Left cardiac atrium (tissue), 4 donors: ENCODE measurements at regions not wholly inside any gene's neighbourhood (a gene's known extent, or its start where the extent isn't known, plus 50 kb on each side); places are given as distances from the start of the nearest gene placed in this dataset.
A peak's percentile ranks its signal among the peaks of the same experiment; 100 is the strongest.

Experiments used
- ATAC-seq, 2 donors: fragments of 200-7000 bp; cut with Tn5 transposase; one replicate each; pipeline ENCODE4 v1.9.1; 2020; ENCODE audit warnings: mild to moderate bottlenecking in 2 of 2, moderate library complexity in 2 of 2
- DNase-seq: peaks from one replicate; pipeline ENCODE4 v3.0.0-alpha.2; 2020
- intact Hi-C, 2 donors: fragments of 100-400 bp; cut with DNase I; formaldehyde crosslinking; loops; one replicate each; pipeline versions ENCODE4 v1.14.1 to v1.15.1; 2022 to 2023
- donor health status: DM: no; HTN: yes; CAD: no.
- donor health status: DM: no; HTN: yes; CAD: no; lungs with severe emphysema.
- donor health status: DM: yes; HTN: yes; CAD: no.
- donor health status: Dilated cardiomyopathy.

DNA sequence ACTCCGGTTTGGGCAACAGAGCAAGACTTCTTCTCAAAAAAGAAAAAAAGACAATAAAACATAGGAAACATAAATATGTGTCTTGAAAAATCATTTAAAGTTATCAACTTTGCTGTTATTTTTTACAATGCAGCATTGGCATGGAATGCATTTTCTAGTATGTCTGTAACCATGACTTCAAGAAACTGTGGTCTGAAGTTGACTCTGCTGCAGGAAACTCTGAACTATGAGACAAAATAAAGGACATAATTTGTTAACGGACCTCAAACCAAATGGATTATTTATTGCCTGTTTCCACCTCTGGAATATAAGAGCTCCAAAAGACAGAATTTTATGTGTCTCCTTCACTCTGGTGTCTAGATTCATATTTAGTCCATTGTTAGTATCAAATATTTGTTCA, 79.1 kb downstream of the TRIB2 start:
- ATAC-seq (no peak), DNase-seq (no peak)
- intact Hi-C loops: loop anchor here in 1 of 2 donors (5.0 kb wide), 1 partner anchor 64 kb away; no protein-coding TSS in a partner anchor

DNA sequence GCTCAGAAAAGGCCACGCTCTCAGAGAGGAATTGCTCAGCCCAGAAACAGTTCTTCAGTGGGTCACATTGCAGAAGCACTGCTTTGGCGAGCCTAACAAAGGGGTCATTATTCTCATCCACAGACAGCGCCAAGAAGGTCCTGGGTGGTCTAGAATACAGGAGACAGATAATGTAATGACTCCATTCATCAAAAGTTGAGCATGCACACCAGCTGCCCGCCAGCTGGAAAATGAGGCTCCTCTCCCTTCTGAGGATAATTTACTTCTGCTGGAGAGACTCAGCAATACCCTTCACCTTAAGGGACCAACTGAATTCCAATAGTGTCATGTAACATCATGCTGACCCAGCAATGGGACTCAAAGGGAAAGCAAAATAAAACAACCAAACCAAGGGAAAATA, 79.9 kb downstream of the TRIB2 start:
- DNase-seq (peak; percentile 71), ATAC-seq (peak; percentile 59 to 95)
- intact Hi-C loops: loop anchor here in 1 of 2 donors (5.0 kb wide), 1 partner anchor 64 kb away; no protein-coding TSS in a partner anchor

DNA sequence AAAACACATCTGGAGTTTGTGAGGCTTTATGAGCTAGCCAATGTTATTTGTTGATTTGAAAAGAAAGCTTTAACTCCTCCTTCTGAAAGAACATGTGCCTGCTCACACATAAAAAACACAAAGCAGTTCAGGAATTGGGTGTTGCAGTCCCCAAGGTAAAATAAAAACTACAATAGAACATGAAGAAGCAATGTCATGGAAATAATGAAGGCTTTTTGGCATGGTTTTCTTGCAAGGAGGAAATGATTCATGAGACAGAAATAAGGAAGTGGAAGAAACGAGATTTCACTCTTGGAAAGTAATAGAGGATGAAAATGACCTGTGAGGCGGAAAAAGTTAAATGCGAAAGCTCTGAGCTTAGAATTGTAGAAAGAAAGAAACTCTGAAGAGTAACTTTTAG, 81.1 kb downstream of the TRIB2 start:
- intact Hi-C loops: loop anchor here in 1 of 2 donors (5.0 kb wide), 1 partner anchor 66 kb away; no protein-coding TSS in a partner anchor
- peak; percentile 27 to 55 for ATAC-seq

DNA sequence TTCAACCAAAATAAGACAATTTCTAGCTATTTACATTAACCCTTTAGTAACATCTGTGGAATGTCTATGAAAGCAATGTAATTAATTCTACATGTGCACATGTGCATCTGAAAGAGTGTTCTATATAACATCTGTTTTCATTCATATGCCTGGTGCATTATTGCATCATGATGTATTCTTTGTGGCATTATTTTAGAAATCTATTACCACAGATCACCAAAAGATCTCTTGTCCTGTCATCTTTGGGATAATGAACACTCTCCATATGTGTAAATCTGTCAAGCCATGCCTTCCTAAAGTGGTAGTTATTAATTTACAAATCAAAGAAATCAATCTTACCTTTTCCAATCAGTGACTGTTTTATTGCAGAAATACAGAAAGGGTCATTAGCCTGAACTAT, 86.9 kb downstream of the TRIB2 start:
- ATAC-seq (no peak), DNase-seq (no peak)
- intact Hi-C loops: no loop called here

More for the DNA sequence above, 81.1 kb downstream of the TRIB2 start:
- no peak for DNase-seq

DNA sequence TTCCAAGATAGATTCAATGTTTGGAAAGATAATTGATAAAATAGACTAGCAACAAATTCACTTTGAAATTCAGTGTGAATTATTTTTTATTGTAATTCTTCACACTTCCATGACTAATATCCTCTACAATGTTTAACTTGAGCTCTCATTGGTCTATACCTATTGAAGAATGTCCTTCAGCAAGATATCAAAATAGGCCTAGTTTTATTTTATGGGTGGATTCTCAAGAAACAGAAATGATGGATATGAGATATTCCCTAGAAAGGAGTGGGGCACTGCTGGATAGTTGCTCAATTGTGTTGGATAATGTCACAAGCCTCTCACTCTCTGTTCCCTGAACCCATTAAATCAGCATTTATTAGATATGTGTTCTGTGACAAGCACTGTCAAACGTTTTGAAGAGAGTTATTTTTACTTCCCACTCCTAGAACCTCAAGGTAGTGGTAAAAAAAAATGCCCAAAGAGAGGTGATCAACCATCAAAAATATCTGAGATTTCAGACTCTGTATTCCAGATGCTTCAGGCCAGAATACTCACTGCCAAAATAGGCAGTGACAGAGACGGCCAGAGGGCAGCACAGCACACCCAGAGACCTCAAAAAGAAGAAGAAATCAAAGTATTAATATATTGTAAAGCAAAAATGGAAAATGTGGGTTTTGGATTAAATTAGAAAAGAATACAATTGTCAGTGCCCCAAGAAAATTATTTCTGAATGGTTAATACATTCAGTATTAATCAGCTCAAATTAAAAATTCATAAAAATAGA, 87.5 kb downstream of the TRIB2 start:
- intact Hi-C loops: no loop called here
- DNase-seq (no peak), ATAC-seq (no peak)

DNA sequence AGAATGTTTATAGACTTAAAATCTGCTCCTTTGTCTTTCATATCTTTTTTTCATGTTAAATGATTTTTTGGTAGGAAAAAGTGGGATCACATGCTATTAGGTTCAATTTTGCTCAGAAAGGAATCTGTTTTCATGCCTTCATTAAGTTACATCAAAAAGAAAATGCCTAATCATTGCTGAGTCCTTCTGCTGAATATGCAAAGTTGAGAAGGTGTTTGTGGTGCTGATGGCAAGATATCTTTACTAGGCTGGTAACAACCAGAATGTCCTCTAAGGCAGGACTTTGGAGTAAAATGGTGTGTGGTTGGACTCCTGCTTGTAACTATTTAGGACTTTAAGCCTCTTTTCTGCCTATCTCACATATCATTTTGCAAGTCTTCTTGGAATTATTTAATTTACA, 88.3 kb downstream of the TRIB2 start:
- intact Hi-C loops: loop anchor here in 1 of 2 donors (5.0 kb wide), 1 partner anchor 112 kb away; no protein-coding TSS in a partner anchor

DNA sequence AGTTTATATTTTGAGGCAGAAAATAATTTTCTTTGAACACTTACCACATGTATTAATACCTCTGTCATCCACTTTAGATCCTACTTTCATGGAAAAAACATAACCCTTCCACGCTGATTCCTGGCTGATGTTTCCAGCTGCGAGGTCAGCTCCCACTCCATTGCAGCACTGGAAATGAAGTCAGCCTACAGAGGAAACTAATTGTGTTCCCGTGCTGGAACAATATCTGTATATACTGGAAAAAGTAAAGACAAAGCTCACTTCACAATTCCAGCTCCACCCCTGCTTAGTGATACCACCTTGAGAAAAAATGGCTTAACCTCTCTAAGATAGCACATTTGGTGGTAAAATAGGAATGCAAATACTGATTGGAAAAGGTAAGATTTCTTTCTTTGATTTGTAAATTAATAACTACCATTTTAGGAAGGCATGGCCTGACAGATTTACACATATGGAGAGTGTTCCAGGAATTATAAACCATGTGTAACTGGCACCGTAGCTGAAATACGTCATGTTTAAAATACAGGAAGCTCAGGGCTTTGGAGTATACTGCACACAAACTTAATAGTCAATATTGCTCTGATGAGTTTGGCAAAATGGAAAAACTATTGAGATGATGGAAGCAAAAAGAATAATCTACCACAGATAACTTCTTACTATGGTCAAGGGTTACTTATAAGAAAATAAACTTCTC, 90.0 kb downstream of the TRIB2 start:
- intact Hi-C loops: loop anchor here in 1 of 2 donors (5.0 kb wide), 1 partner anchor 111 kb away; no protein-coding TSS in a partner anchor
- DNase-seq (no peak), ATAC-seq (no peak)

More for the DNA sequence above, 88.3 kb downstream of the TRIB2 start:
- DNase-seq: no peak
- ATAC-seq: no peak

DNA sequence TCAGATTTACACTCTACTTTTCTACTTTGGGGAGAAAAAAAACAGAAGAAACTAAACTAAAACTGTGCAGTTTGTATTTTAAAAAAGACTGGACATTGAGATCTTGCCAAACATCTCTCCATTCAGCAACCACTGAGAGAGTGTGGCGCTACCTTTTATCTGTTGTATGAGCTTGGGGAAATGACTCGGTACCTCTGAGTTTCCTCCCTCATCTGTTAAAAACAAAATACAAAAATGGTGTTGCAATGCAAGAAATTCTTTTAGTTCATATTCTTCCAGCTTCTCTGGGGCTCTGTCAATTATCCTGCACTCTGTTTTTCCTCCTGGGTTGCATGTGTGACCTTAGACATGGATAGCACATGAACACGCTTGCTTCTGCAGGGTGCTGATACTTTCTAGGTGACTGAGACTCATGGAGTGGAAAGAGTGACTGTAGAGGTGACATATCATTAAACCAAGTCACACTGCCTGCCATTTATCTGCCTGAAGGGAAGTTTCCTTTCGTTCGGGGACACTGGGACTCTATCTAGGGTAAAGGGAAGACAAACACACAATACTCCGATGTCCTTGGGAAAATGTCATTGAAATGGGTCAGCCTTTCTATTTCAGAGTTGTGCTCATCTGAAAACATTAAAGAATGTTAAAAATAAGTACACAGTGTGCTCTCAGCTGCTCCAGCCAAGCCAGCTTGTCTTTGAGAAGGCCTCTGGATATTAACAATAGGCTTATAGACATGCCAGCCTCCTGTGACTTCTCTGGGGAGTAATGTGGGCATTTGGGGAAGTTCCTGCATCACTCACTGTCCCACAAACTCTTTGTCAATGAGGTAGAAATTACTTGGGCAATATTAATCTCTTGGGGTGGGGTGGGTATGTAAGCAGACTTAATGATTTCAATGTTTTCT, 91.4 kb downstream of the TRIB2 start:
- ATAC-seq (peak; percentile 67 to 73), DNase-seq (peak; percentile 38)
- intact Hi-C loops: loop anchor here in 1 of 2 donors (5.0 kb wide), 1 partner anchor 109 kb away; no protein-coding TSS in a partner anchor

DNA sequence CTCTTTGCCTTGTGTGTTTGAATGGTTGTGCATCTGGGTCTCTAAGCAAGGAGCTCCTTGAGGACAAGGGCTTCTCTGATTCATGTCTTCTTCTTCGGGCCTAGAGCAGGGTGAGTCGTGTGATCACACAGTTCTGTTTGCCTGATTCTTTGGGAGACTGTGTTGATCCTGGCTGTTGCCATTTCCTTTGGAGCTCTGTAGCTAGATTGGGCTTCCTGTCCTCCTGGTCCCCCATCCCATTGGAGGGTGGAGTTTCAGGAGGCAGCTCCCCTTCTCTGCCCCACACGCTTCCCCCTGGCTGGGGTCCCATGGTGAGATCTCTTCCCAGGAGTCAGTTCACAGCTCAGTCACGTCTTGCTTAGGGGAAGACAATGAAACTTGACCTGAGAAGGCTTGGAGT, 92.8 kb downstream of the TRIB2 start:
- intact Hi-C loops: loop anchor here in 1 of 2 donors (5.0 kb wide), 1 partner anchor 108 kb away; no protein-coding TSS in a partner anchor
- DNase-seq: peak; percentile 80
- peak; percentile 65 to 69 for ATAC-seq

DNA sequence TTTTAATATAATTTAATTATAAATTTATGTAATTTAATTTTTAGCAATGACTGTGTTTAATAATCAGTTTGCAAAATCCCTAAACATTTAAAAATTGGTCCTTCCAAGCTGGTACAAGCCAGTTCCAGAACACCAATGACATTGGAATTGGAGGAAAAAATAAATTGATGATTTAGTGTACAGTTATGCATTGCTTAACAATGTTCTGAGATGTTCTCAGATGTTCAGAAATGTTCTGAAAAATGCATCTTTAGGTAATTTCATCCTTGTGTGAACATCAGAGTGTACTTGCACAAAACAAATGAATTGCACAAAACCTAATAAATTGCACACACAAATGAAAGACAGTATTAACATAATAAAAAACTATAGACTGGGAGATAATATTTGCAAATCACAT, 95.2 kb downstream of the TRIB2 start:
- DNase-seq: no peak

DNA sequence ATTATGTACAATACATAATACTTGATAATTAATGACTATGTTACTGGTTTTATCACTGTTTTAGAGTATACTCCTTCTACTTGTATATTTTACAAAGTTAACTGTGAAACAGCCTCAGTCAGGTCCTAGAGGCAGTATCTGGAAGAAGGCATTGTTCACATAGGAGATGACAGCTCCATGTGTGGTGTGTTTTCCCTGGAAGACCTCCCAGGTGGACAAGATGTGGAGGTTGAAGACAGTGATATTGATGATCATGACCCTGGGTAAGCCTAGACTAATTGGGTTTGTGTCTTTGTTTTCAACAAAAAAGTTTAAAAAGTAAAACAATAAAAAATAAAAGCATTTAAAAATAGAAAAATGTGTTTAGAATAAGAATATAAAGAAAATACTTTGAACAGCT, 96.4 kb downstream of the TRIB2 start:
- intact Hi-C loops: no loop called here
- ATAC-seq: no peak
- no peak for DNase-seq

More for the DNA sequence above, 95.2 kb downstream of the TRIB2 start:
- no peak for ATAC-seq
- intact Hi-C loops: no loop called here

DNA sequence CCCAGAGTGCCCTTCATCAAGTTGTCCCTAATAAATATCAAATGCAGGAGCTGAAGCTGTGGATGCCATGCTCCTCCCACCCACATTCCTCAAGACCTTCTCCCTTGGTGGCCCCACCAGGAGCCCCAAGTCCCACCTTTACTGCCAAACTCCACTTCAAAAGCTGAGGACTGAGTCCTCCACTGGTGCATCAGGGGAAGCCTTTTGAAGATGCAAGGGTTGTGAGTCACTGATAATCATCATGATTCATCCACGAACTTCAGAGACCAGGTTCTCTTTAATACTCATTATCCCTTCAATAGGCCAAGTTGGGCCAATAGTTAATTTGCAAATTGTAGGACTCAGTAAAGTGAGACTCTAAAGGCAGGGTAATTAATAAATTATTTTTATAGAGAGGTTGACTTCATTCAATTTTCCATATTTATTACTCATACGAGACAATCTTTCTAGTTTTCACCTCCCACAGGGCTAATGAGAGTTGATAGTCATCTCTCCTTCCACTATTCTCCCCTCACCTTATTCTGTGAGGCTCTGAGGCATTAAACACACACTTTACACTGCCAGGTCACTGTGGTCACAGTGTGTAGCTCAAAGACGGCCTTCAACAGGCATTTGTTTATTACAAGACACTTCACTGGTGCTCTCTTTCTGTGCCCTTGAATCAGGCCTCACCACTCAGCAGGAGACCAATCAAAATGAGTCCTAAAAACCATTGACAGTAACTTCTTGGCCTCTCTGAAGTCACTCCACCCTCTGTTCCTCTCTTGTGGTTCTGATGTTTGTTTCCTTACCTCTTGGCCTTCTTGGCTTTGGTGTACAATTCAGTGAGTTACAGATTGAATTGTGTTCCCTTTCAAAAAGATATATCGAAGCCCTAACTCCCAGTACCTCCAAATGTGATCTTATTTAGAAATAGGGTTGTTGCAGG, 99.9 kb downstream of the TRIB2 start:
- intact Hi-C loops: no loop called here
- DNase-seq (no peak), ATAC-seq (no peak)

DNA sequence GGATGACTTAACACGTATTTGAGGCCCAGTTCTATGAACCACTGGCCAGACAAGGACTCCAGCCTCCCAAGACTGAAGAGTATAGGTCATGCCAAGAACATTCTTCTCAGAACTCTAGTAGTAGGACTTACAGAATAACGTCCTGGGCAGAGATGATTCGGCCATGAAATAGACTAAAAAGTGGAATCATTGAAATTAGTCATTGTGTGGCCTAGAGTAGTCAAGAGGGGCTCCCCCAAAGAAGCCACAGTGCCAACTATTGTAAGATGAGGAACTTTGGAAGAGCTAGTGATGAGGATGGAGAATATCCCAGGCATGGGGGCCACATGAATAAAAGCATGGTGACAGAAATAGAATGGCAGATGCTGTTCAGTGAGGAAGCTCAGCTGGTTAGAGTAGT, 101.1 kb downstream of the TRIB2 start:
- intact Hi-C loops: no loop called here
- no peak for DNase-seq
- no peak for ATAC-seq

DNA sequence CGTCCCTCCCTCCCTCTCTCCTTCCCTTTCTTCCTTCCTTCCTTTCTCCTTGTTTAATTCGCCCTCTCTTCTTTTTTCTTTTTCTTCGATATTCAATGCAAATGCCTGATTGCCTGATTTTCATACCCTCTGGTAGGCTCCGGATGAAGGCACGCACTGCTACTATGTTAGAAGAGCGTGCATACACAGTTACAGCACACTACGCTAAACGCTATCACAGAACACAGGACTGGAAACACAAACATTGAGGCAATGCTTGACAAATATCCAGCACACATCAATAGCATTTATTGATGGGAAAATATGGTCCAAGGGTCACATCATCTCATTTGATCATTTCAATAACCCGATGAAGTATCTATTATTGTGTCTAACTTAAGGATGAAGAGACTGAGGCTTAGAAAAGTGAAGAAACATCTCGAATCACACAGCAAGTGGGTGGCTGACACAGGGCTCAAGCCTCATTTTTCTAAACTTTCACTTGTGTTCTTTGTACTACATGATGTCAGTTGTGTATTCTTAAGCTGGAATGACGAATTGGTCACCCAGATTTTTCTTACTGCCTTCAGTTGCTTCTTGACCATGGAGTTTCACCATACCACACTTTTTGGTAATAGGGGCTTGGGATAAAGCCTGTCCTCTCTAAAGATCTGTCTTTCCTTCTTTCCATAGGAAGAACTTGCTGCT, 101.8 kb downstream of the TRIB2 start:
- DNase-seq (no peak), ATAC-seq (peak; percentile 13 to 57)
- intact Hi-C loops: no loop called here

DNA sequence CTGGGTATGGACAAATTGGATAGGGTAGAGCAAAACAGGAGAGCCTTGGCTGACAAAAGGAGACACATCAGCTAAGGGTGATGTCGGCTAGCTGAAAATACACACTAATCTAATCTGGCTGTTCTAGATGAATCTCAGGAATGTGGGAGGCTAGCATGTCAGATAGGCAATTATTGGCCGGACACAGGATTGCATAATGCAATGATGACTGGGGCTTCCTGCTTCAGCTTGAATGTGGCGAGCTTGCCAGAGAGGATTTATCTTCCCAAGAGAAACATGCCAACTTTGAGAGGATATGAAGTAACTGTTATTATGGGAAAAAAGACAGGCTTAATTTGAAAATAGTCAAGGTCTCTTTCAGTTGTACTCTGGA, 102.4 kb downstream of the TRIB2 start:
- peak; percentile 96 to 97 for ATAC-seq
- intact Hi-C loops: no loop called here
- DNase-seq: peak; percentile 87

DNA sequence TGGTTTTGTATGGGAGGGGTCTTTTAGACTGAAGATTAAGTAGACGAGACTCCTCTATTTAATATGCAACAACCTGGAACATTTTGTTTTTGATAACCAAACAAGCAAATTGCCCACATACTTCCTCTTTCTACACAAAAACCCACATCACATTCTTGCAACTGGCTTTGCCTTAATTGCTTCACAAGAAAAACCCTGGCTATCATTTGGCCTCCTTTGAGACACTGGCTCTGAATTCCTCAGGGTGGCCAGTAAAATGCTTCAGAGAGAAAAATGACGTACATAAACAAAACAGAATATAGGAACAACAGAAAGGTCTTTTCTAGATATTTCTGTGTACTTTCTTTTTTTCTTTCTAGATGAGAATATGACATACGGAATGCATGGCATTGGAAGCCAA, 103.0 kb downstream of the TRIB2 start:
- intact Hi-C loops: loop anchor here in 1 of 2 donors (5.0 kb wide), 1 partner anchor 87 kb away; no protein-coding TSS in a partner anchor
- DNase-seq (no peak), ATAC-seq (no peak)

DNA sequence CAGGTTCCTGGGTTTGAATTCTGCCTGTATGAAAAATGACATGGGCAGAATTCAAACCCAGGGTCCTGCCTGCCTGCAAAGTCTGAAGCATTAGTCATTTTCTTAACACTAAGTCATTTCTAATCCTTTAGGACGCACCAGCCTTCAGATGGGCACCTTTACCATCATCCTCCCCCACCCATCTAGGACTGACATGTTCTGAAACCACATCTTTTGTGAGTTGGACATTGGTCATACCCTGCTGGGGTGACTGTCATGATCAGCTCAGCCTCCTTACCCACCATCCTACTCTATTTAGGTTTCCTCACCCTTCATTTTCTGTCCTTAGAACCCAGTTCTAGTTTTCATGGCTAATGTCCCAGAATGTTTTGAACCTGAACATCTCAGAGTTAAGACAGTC, 104.9 kb downstream of the TRIB2 start:
- no peak for ATAC-seq
- intact Hi-C loops: loop anchor here in 1 of 2 donors (5.0 kb wide), 1 partner anchor 89 kb away; no protein-coding TSS in a partner anchor
- no peak for DNase-seq
